ENCODE measurements at regions not wholly inside any gene's neighbourhood (a gene's known extent, or its start where the extent isn't known, plus 50 kb on each side); places are given as distances from the start of the nearest gene placed in this dataset.

DNA sequence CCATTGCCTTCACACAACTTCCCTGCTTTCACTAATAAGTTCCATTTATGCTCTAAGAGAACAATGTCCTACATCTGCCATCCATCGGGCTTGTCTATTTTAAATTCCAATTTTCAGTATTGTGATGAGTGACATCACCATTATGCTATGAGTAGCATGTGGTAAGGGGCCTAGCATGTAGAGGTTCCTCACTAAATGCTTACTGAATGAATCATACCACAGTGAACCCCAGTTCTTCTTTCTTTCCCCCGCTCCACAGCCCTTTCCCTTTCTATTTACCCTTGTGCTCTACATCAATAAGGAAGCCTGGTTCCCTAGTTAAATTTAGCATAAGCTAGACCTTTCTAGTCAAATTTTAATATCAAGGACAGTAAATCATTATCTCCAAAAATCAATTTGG is 195.0 kb upstream of the RGS18 start:
- H3K4me3 ChIP-seq = no peak overlapping the region
- WGBS, 2 donors = 76 to 88% methylated on average over 2 of the region's 2 CpGs
- H3K27ac ChIP-seq = no peak overlapping the region
- no peaks in the 10 kb centered on the region for H3K36me3 ChIP-seq
- TF ChIP-seq EP300 (IDR thresholded peaks at IDR 0.05) = no peak
- no peak for TF ChIP-seq POLR2AphosphoS5 (IDR thresholded peaks at IDR 0.05)
- no peak for TF ChIP-seq POLR2A (IDR thresholded peaks at IDR 0.05)
- TF ChIP-seq, protein P1, sequence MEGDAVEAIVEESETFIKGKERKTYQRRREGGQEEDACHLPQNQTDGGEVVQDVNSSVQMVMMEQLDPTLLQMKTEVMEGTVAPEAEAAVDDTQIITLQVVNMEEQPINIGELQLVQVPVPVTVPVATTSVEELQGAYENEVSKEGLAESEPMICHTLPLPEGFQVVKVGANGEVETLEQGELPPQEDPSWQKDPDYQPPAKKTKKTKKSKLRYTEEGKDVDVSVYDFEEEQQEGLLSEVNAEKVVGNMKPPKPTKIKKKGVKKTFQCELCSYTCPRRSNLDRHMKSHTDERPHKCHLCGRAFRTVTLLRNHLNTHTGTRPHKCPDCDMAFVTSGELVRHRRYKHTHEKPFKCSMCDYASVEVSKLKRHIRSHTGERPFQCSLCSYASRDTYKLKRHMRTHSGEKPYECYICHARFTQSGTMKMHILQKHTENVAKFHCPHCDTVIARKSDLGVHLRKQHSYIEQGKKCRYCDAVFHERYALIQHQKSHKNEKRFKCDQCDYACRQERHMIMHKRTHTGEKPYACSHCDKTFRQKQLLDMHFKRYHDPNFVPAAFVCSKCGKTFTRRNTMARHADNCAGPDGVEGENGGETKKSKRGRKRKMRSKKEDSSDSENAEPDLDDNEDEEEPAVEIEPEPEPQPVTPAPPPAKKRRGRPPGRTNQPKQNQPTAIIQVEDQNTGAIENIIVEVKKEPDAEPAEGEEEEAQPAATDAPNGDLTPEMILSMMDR (IDR thresholded peaks at IDR 0.05) = no peak
- H3K9me3 ChIP-seq = no peaks in the 10 kb centered on the region
- no peak for ATAC-seq (ENCODE audit: low FRiP score in 2 of 2)
- no peak for DNase-seq
- H3K4me1 ChIP-seq = no peaks in the 10 kb centered on the region
- H3K27me3 ChIP-seq = no peaks in the 10 kb centered on the region

DNA sequence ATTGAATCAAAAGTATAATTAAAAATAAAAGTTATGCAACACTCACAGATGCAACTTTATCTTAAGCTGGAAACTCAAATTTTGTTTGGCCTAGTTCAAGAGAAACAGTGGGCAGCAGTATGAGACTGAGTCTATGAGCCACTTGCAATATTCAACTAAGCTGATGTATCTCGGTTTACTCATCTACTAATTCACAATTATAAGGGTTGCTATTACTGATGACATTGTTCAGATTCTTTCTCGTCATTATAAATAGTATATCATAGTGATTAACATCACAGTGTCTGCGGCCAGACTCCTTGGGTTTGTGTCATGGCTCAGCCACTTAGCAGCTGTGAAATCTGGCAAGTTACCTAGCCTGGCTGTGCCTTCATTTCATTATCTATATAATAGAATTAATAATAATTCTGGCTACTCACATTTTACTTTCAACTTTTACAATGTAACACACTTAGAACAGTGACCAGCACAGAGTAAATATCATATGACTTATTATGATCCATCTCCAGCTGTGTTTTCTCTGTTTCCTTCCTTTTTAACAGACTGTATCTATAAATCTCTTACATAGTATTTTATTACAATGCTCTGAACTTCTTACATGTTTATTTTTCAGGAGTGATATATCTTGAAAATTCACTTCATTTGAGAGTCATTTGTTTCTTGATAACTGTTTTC is 194.3 kb upstream of the RGS18 start:
- 41 to 57% methylated on average over 3 of the region's 3 CpGs for WGBS, 2 donors
- ATAC-seq (ENCODE audit: low FRiP score in 2 of 2) = no peak
- no peak overlapping the region for H3K27ac ChIP-seq
- no peaks in the 10 kb centered on the region for H3K36me3 ChIP-seq
- no peaks in the 10 kb centered on the region for H3K9me3 ChIP-seq
- H3K4me1 ChIP-seq = no peaks in the 10 kb centered on the region
- DNase-seq = no peak
- H3K4me3 ChIP-seq = no peak overlapping the region
- TF ChIP-seq POLR2AphosphoS5 (IDR thresholded peaks at IDR 0.05) = no peak
- no peak for TF ChIP-seq POLR2A (IDR thresholded peaks at IDR 0.05)
- TF ChIP-seq, protein P1 (IDR thresholded peaks at IDR 0.05) = no peak
- TF ChIP-seq EP300 (IDR thresholded peaks at IDR 0.05) = no peak
- no peaks in the 10 kb centered on the region for H3K27me3 ChIP-seq

DNA sequence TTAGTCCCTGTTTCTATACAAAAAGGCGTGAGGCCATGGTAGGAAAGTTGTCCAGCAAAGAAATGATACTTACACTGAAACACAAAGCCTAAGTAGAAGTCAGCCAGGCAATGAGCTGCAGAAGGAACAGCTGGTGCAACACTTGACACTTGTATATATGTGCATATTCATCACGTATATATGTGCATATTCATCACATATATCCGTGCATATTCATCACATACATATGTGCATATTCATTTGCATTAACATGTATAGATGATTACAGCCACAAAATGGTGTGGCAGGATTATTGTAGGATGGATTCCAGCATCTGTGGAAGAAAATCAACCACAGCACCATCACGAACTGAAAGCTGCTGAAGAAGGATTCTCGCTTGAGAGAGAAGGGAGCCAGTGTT is 189.0 kb upstream of the RGS18 start:
- DNase-seq (no peak), ATAC-seq (ENCODE audit: low FRiP score in 2 of 2) (no peak)
- no peaks in the 10 kb centered on the region for H3K9me3 ChIP-seq
- no peak overlapping the region for H3K4me3 ChIP-seq
- 85 to 89% methylated on average over 5 of the region's 5 CpGs for WGBS, 2 donors
- H3K36me3 ChIP-seq = no peaks in the 10 kb centered on the region
- TF ChIP-seq, protein P1 (IDR thresholded peaks at IDR 0.05) = no peak
- TF ChIP-seq POLR2AphosphoS5 (IDR thresholded peaks at IDR 0.05) = no peak
- TF ChIP-seq POLR2A (IDR thresholded peaks at IDR 0.05) = no peak
- no peak for TF ChIP-seq EP300 (IDR thresholded peaks at IDR 0.05)
- H3K27me3 ChIP-seq = no peaks in the 10 kb centered on the region
- no peak overlapping the region for H3K27ac ChIP-seq
- no peaks in the 10 kb centered on the region for H3K4me1 ChIP-seq

DNA sequence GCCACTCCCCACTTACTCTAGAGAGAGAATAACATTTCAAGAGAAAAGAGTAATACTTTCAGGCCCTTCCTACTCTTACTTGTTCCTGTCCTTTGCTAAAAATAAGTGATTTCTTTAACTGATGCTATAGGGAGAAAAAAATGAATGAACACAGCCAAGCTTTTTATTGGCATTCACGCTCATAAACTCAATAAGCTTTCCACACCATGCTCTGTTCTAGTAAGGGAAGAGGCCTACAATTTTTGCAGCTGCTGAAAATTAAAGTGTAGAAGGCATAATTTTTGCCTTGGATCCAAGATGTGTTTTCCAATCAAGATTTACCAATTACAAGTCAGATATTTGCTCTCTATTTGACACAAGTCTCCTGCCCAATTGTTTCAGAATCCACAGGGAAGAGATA is 188.1 kb upstream of the RGS18 start:
- Histone ChIP-seq H3K4me1 (no peaks in the 10 kb centered on the region), H3K4me3 (no peak overlapping the region), H3K9me3 (no peaks in the 10 kb centered on the region), H3K27me3 (no peaks in the 10 kb centered on the region), H3K27ac (no peak overlapping the region), H3K36me3 (no peaks in the 10 kb centered on the region)
- TF ChIP-seq POLR2AphosphoS5 (IDR thresholded peaks at IDR 0.05) (no peak), EP300 (IDR thresholded peaks at IDR 0.05) (no peak), POLR2A (IDR thresholded peaks at IDR 0.05) (no peak)
- TF ChIP-seq, protein P1 (IDR thresholded peaks at IDR 0.05) = no peak
- DNase-seq (no peak), ATAC-seq (ENCODE audit: low FRiP score in 2 of 2) (no peak)
- 87 to 96% methylated on average over 1 of the region's 1 CpG for WGBS, 2 donors

DNA sequence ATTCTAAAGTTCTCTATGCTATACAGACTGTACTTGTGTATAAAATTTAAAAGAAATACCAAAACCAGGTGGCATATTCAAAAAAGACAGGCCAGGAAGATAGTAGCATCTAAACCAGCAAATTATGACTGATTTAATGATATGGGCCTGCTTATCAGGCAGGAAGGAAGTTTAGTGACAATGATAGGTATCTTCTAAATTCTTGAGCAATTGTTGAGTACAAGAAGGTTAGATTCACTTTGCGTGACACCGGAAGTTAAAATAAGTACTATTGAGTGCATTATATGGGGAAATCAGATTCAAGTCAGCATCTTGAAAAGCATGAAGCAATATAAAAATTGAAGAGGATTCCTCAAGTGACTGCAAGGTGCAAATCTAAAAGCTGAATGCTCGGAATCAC is 186.8 kb upstream of the RGS18 start:
- H3K27me3 ChIP-seq = no peaks in the 10 kb centered on the region
- H3K9me3 ChIP-seq = no peaks in the 10 kb centered on the region
- no peaks in the 10 kb centered on the region for H3K36me3 ChIP-seq
- DNase-seq (no peak), ATAC-seq (ENCODE audit: low FRiP score in 2 of 2) (no peak)
- WGBS, 2 donors = 78 to 81% methylated on average over 3 of the region's 3 CpGs
- H3K4me1 ChIP-seq = no peaks in the 10 kb centered on the region
- no peak overlapping the region for H3K4me3 ChIP-seq
- no peak overlapping the region for H3K27ac ChIP-seq
- TF ChIP-seq EP300 (IDR thresholded peaks at IDR 0.05) (no peak), POLR2A (IDR thresholded peaks at IDR 0.05) (no peak), POLR2AphosphoS5 (IDR thresholded peaks at IDR 0.05) (no peak)
- TF ChIP-seq, protein P1 (IDR thresholded peaks at IDR 0.05) = no peak

Data from upper lobe of left lung (tissue), 6 donors.